ENCODE measurements at regions not wholly inside any gene's neighbourhood (a gene's known extent, or its start where the extent isn't known, plus 50 kb on each side); places are given as distances from the start of the nearest gene placed in this dataset.

GRCh38 chr13:62583466-62583865, 1167.8 kb upstream of the PCDH20 start:
- TF ChIP-seq GATA3 (IDR thresholded peaks at IDR 0.05; ENCODE audit: low read depth, low read length) (no peak), GATA2 (IDR thresholded peaks at IDR 0.05; ENCODE audit: low read depth, low read length) (no peak)
